ENCODE measurements at regions not wholly inside any gene's neighbourhood (a gene's known extent, or its start where the extent isn't known, plus 50 kb on each side); places are given as distances from the start of the nearest gene placed in this dataset.

DNA sequence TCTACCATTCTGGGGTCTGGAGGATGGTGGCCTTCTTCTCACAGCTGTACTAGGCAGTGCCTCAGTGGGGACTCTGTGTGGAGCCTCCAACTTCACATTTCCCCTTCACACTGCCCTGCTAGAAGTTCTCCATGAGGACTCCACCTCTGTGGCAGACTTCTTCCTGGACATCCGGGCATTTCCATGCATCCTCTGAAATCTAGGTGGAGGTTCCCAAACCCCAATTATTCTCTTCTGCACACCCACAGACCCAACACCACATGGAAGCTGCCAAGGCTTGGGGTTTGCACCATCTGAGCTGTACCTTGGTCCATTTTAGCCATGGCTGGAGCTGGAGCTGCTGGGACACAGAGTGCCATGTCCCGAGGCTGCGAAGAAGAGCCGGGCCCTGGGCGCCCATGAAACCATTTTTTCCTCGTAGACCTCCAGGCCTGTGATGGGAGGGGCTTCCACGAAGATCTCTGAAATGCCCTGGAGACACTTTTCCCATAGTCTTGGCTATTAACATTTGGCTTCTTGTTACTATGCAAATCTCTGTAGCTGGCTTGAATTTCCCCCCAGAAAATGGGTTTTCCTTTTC is 170.5 kb downstream of the FOXD2 start:
- H3K27ac ChIP-seq = no peak overlapping the region
- TF ChIP-seq, protein P1, sequence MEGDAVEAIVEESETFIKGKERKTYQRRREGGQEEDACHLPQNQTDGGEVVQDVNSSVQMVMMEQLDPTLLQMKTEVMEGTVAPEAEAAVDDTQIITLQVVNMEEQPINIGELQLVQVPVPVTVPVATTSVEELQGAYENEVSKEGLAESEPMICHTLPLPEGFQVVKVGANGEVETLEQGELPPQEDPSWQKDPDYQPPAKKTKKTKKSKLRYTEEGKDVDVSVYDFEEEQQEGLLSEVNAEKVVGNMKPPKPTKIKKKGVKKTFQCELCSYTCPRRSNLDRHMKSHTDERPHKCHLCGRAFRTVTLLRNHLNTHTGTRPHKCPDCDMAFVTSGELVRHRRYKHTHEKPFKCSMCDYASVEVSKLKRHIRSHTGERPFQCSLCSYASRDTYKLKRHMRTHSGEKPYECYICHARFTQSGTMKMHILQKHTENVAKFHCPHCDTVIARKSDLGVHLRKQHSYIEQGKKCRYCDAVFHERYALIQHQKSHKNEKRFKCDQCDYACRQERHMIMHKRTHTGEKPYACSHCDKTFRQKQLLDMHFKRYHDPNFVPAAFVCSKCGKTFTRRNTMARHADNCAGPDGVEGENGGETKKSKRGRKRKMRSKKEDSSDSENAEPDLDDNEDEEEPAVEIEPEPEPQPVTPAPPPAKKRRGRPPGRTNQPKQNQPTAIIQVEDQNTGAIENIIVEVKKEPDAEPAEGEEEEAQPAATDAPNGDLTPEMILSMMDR (IDR thresholded peaks at IDR 0.05) = no peak

DNA sequence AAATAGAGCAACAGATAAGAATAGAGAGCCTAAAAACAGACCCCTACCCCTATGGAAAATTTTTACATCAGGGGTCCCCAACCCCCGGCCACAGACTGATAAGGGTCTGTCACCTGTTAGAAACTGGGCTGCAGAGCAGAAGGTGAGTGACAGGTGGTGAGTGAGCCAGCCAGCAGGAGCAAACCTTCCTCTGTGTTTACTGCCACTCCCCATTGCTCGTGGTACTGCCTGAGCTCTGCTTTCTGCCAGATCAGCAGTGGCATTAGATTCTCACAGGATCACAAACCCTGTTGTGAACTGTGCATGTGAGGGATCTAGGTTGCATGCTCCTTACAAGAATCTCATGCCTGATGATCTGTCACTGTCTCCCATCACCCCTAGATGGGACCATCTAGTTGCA is 174.1 kb downstream of the FOXD2 start:
- no peaks in the 10 kb centered on the region for H3K9me3 ChIP-seq (ENCODE audit: control insufficient read depth, low read length)
- no peak overlapping the region for H3K4me2 ChIP-seq (ENCODE audit: low read length)
- H2AFZ ChIP-seq = no peak overlapping the region
- no peaks in the 10 kb centered on the region for H3K36me3 ChIP-seq (ENCODE audit: control insufficient read depth, insufficient read depth, low read length)
- no peaks in the 10 kb centered on the region for H3K79me2 ChIP-seq
- H3K4me3 ChIP-seq (ENCODE audit: low read depth, low read length) = no peak overlapping the region
- H3K4me1 ChIP-seq = no peaks in the 10 kb centered on the region
- H3K27ac ChIP-seq = no peak overlapping the region
- no peak overlapping the region for H3K9ac ChIP-seq
- TF ChIP-seq, protein P1 (IDR thresholded peaks at IDR 0.05) = no peak
- H3K27me3 ChIP-seq (ENCODE audit: control insufficient read depth, insufficient read depth, low read length) = no peaks in the 10 kb centered on the region

More for the DNA sequence above, 170.5 kb downstream of the FOXD2 start:
- Histone ChIP-seq H3K4me3 (ENCODE audit: low read depth, low read length) (no peak overlapping the region), H2AFZ (no peak overlapping the region), H3K9me3 (ENCODE audit: control insufficient read depth, low read length) (no peaks in the 10 kb centered on the region), H3K4me1 (no peaks in the 10 kb centered on the region), H3K9ac (no peak overlapping the region), H3K27me3 (ENCODE audit: control insufficient read depth, insufficient read depth, low read length) (no peaks in the 10 kb centered on the region), H3K36me3 (ENCODE audit: control insufficient read depth, insufficient read depth, low read length) (no peaks in the 10 kb centered on the region), H3K79me2 (no peaks in the 10 kb centered on the region), H3K4me2 (ENCODE audit: low read length) (no peak overlapping the region)

DNA sequence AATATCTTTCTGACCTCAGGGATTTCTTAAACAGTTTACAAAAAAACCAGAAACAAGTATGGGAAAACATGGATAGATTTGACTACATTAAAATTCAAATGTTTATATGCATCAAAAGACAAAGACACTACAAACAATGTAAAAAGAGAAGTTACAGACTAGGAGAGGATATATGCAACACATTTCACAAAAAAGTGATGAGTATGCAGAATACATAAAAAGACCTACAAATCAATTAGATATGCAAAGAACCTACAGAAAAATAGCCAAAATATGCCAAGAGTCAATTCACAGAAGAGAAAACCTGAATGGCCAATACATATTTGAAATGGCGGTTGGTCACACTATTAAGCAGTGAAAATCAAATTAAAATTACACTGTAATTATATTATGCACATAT is 175.0 kb downstream of the FOXD2 start:
- H3K9me3 ChIP-seq (ENCODE audit: control insufficient read depth, low read length) = no peaks in the 10 kb centered on the region
- TF ChIP-seq, protein P1 (IDR thresholded peaks at IDR 0.05) = no peak
- no peak overlapping the region for H3K4me2 ChIP-seq (ENCODE audit: low read length)
- no peaks in the 10 kb centered on the region for H3K4me1 ChIP-seq
- no peaks in the 10 kb centered on the region for H3K27me3 ChIP-seq (ENCODE audit: control insufficient read depth, insufficient read depth, low read length)
- H3K79me2 ChIP-seq = no peaks in the 10 kb centered on the region
- no peak overlapping the region for H3K9ac ChIP-seq
- no peak overlapping the region for H3K27ac ChIP-seq
- H2AFZ ChIP-seq = no peak overlapping the region
- H3K36me3 ChIP-seq (ENCODE audit: control insufficient read depth, insufficient read depth, low read length) = no peaks in the 10 kb centered on the region
- no peak overlapping the region for H3K4me3 ChIP-seq (ENCODE audit: low read depth, low read length)

DNA sequence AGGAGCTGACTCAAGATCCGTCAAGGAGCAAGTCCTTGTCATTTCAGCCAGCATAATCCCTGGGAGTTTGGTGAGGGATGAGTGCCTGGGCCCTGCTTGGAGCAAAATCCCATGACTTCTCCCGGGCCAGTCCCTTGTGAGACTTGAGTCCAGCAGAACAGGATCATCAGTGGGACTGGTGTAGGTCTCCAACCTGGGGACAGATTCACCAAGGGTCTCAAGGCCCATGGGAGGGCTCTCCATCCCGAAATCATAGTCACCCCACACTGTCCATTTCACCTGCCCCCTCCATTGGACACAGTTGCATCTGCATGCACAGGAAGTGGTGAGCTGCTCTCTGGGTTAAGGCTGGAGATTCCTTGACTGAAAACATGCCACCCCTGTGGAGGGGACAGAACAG is 178.2 kb downstream of the FOXD2 start:
- H3K9me3 ChIP-seq (ENCODE audit: control insufficient read depth, low read length) = no peaks in the 10 kb centered on the region
- TF ChIP-seq, protein P1 (IDR thresholded peaks at IDR 0.05) = no peak

DNA sequence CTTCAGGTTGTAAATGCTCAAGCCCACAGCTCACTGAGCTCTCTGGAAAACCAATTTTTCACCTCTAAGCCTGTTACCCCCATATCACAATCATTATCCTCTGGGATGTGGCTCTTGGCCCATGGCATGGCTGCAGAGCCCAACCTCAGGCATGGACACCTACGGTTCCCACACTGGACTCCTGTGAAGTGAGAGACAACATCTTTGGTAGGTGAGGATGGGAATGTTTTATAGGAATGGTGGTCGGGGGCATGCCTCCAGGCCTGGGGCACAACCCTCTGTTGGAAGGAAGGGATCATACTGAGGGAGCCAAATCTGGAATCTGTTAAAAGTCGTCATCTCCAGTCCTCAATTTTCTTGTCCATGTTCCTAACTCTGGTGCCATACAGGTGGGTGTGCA is 179.1 kb downstream of the FOXD2 start:
- Histone ChIP-seq H3K9me3 (ENCODE audit: control insufficient read depth, low read length) (no peaks in the 10 kb centered on the region), H3K36me3 (ENCODE audit: control insufficient read depth, insufficient read depth, low read length) (no peaks in the 10 kb centered on the region), H2AFZ (no peak overlapping the region), H3K4me2 (ENCODE audit: low read length) (no peak overlapping the region), H3K4me3 (ENCODE audit: low read depth, low read length) (no peak overlapping the region), H3K4me1 (no peaks in the 10 kb centered on the region), H3K27ac (no peak overlapping the region), H3K9ac (no peak overlapping the region), H3K79me2 (no peaks in the 10 kb centered on the region), H3K27me3 (ENCODE audit: control insufficient read depth, insufficient read depth, low read length) (no peaks in the 10 kb centered on the region)
- TF ChIP-seq, protein P1 (IDR thresholded peaks at IDR 0.05) = no peak

More for the DNA sequence above, 178.2 kb downstream of the FOXD2 start:
- no peak overlapping the region for H3K4me3 ChIP-seq (ENCODE audit: low read depth, low read length)
- no peak overlapping the region for H3K27ac ChIP-seq
- H2AFZ ChIP-seq = no peak overlapping the region
- no peak overlapping the region for H3K9ac ChIP-seq
- H3K79me2 ChIP-seq = no peaks in the 10 kb centered on the region
- H3K27me3 ChIP-seq (ENCODE audit: control insufficient read depth, insufficient read depth, low read length) = no peaks in the 10 kb centered on the region
- H3K4me1 ChIP-seq = no peaks in the 10 kb centered on the region
- H3K4me2 ChIP-seq (ENCODE audit: low read length) = no peak overlapping the region
- H3K36me3 ChIP-seq (ENCODE audit: control insufficient read depth, insufficient read depth, low read length) = no peaks in the 10 kb centered on the region
